Memory B cell (primary cell): ENCODE measurements at regions not wholly inside any gene's neighbourhood (a gene's known extent, or its start where the extent isn't known, plus 50 kb on each side); places are given as distances from the start of the nearest gene placed in this dataset.
A peak's percentile ranks its signal among the peaks of the same experiment; 100 is the strongest.

Experiments
- ATAC-seq: fragments of 150-1000 bp; cut with Tn5 transposase; 2 replicates; pipeline ENCODE4 v1.10.0; 2021; ENCODE audit warnings: low read depth, mild to moderate bottlenecking, moderate library complexity
- DNase-seq, 2 donors: peaks; one replicate each; pipeline ENCODE4 v3.0.0; 2022; ENCODE audit warnings: low spot score in 2 of 2
- H3K27ac Mint-ChIP-seq: one replicate; pipeline ENCODE4 v1.8.0; 2022; ENCODE audit warnings: mild to moderate bottlenecking, moderate library complexity, mixed read lengths
- H3K27me3 Mint-ChIP-seq: one replicate; pipeline ENCODE4 v1.8.0; 2022; ENCODE audit warnings: mixed read lengths
- H3K36me3 Mint-ChIP-seq: one replicate; pipeline ENCODE4 v1.8.0; 2022; ENCODE audit warnings: mild to moderate bottlenecking, mixed read lengths
- H3K4me1 Mint-ChIP-seq: one replicate; pipeline ENCODE4 v1.8.0; 2022; ENCODE audit warnings: mixed read lengths
- H3K4me3 Mint-ChIP-seq: one replicate; pipeline ENCODE4 v1.8.0; 2022; ENCODE audit warnings: mild to moderate bottlenecking, moderate library complexity, mixed read lengths
- H3K9me3 Mint-ChIP-seq: one replicate; pipeline ENCODE4 v1.8.0; 2022; ENCODE audit warnings: mixed read lengths

DNA sequence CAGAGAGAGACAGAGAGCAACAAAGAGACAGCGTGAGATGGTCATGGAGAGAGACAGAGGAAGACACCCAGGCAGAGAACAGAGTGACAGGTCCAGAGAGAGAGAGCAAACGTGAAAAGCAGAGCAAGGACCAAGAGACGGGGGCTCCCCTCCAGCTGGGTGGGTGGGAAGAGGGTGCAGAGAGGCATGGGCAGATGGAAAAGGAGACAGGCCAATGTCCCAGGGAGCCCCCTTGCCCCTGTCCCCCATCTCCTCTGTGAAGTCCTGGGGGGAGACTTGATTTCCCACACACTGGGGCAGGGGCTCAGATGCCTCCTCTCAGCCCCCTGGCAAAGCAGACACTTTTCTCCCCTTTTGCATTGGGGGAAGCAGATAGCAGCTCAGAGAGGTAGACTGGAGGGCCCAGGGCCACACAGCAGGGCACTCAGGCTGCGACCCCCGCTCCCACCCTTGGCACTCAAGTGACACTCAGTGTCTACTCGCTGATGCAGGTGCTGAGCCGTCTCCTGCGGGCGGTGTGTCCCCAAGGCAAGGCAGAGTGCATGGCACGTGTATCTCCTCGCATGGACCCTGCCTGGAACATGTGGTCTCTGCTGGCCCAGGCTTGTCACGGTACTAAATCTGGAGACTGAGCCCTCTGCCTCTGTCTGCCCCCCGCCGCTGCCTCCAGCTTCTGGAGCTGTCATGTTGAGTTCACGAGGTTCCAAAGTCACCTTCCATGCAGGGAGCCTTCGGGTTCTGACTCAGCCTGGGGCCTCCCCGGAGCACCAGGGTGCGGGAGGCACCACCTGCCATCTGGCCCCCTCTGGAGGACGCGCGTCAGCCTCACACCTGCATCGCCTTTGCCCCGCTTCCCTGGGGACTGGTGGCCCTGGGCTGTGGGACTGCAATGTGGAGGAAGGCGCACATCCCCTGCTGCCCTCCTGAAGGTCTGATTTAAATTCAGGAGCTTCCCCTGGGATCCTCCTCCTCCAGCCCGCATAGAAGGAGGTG is 215.9 kb upstream of the GSE1 start:
- Mint-ChIP-seq H3K27me3 (peaks cover 11% of the 10 kb centered on the region), H3K9me3 (no peaks in the 10 kb centered on the region), H3K27ac (no peak overlapping the region), H3K4me1 (peaks cover 2% of the 10 kb centered on the region), H3K4me3 (no peak overlapping the region), H3K36me3 (no peaks in the 10 kb centered on the region)
- DNase-seq = no peak
- ATAC-seq = peak; percentile 30

- Mint-ChIP-seq H3K4me1 (peaks cover 2% of the 10 kb centered on the region), H3K9me3 (no peaks in the 10 kb centered on the region), H3K27ac (no peak overlapping the region), H3K27me3 (peaks cover 11% of the 10 kb centered on the region), H3K4me3 (no peak overlapping the region), H3K36me3 (no peaks in the 10 kb centered on the region)
- ATAC-seq (no peak), DNase-seq (no peak)
These were observed 215.1 kb upstream of the GSE1 start for GRCh38 chr16:85398050-85398451.

DNA sequence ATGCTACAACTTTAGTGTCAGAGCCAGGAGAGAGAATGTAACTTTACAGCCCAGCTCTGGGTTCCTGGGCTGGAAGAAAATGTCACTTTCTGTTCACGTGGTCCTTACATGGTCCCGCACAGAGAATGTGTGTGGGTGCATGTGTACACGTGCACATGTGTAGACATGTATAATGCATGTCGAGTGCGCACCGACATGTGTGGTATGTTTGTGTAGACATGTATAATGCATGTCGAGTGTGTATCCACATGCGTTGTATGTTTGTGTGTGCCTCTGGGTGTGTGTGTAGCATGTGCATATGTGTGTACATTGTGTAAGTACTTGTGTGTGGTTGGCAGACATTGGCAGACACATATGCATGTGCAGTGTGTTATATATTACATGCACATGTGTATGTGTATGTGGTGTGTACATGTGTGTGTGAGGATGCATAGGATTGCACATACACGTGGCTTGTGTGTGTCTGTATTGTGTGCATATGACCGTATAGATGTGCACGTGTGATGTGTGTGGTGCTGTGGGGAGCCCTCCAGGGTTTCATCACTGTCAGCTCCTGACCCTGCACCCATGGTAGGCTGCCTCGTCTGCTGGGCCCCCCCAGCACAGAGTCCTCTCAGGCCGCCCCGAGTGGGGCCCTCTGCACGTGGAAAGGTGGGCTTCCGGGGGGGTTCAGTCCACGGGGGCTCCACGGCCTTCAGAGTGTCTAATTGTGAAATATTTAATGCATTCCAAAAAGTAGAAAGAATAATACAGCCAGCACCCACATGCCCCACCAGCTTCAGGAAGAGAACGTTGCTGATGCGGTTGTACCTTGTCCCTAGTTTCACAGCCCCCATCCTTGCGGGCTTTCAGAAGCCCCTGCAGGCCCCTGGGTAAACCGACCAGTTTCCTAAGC is 214.2 kb upstream of the GSE1 start:
- ATAC-seq (no peak), DNase-seq (no peak)
- Mint-ChIP-seq H3K27me3 (peaks cover 11% of the 10 kb centered on the region), H3K36me3 (no peaks in the 10 kb centered on the region), H3K4me3 (no peak overlapping the region), H3K27ac (no peak overlapping the region), H3K9me3 (no peaks in the 10 kb centered on the region), H3K4me1 (peaks cover 2% of the 10 kb centered on the region)

DNA sequence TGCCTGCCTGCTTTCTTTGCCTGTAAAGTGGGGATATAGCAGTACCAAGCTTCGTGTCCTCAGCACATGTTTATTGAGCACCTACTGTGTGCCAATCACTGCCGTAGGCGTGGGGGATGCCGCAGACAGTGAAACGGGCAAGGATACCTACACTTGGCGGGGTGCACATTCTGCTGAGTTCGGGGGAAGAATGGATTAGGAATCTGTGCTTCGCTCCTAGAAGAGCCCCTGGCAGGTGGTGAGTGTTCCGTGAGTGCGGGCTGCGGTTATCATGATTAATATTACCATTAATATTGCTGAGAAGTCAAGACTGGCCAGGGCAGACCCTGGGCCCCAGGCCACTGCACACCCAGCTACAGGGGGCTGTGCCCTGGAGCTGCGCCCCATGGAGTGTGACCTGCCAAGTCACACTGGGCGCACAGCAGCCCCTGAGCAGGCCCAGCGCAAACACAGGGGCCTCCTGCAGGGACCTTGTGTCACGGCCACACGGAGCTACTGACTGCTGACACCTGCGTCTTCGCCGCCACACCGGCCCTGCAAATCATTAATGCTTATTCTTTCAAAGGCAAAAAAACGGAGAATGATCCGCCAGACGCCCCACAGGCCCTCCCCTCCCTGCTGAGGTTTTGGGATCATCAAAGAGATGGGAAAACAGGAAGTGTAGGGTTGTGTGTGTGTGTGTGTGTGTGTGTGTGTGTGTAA is 213.4 kb upstream of the GSE1 start:
- Mint-ChIP-seq H3K27ac (no peak overlapping the region), H3K27me3 (peaks cover 9% of the 10 kb centered on the region), H3K4me3 (no peak overlapping the region), H3K9me3 (no peaks in the 10 kb centered on the region), H3K4me1 (peaks cover 2% of the 10 kb centered on the region), H3K36me3 (no peaks in the 10 kb centered on the region)
- no peak for ATAC-seq
- DNase-seq = no peak

GRCh38 chr16:85400305-85401205 is 212.6 kb upstream of the GSE1 start:
- Mint-ChIP-seq H3K4me3 (no peak overlapping the region), H3K36me3 (no peaks in the 10 kb centered on the region)

DNA sequence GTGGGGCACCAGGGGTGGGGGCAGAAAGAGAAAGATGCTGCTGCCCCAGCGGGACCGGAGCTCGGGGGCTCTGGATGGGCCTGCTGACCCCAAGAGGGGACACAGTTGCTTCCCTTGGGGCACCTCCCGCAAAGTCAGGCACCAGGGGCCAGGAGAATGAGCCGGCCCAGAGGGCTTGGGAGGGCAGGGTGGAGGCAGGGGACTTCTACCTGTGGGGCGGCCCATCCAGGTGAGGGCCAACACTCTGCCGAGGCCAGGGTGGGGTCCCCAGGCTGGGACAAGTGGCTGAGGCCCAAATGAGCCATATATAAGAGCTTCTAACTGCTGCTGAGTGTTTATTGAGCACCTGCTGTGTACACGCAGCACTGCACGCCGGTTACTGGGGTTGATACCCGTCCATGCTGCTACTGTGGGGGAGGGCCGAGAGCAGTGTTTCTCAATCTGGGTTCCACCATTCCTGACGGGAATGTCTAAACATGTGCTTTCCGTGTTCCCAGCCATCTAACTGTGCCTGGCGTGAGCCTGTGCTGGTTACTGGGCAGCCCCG is 211.7 kb upstream of the GSE1 start:
- ATAC-seq = no peak
- Mint-ChIP-seq H3K36me3 (no peaks in the 10 kb centered on the region), H3K4me1 (peaks cover 2% of the 10 kb centered on the region), H3K4me3 (no peak overlapping the region), H3K9me3 (no peaks in the 10 kb centered on the region), H3K27ac (no peak overlapping the region), H3K27me3 (peaks cover 8% of the 10 kb centered on the region)
- DNase-seq = peak in 1 of 2 donors; percentile 10

More at GRCh38 chr16:85400305-85401205, 212.6 kb upstream of the GSE1 start:
- DNase-seq (no peak), ATAC-seq (no peak)
- Mint-ChIP-seq H3K27me3 (peaks cover 8% of the 10 kb centered on the region), H3K9me3 (no peaks in the 10 kb centered on the region), H3K4me1 (peaks cover 2% of the 10 kb centered on the region), H3K27ac (no peak overlapping the region)

GRCh38 chr16:85401917-85402766 is 211.0 kb upstream of the GSE1 start:
- DNase-seq = peak in 1 of 2 donors; percentile 9
- H3K4me3 Mint-ChIP-seq = no peak overlapping the region
- H3K36me3 Mint-ChIP-seq = no peaks in the 10 kb centered on the region
- peaks cover 5% of the 10 kb centered on the region for H3K27me3 Mint-ChIP-seq
- H3K4me1 Mint-ChIP-seq = peaks cover 2% of the 10 kb centered on the region
- no peak for ATAC-seq
- no peak overlapping the region for H3K27ac Mint-ChIP-seq
- H3K9me3 Mint-ChIP-seq = no peaks in the 10 kb centered on the region

DNA sequence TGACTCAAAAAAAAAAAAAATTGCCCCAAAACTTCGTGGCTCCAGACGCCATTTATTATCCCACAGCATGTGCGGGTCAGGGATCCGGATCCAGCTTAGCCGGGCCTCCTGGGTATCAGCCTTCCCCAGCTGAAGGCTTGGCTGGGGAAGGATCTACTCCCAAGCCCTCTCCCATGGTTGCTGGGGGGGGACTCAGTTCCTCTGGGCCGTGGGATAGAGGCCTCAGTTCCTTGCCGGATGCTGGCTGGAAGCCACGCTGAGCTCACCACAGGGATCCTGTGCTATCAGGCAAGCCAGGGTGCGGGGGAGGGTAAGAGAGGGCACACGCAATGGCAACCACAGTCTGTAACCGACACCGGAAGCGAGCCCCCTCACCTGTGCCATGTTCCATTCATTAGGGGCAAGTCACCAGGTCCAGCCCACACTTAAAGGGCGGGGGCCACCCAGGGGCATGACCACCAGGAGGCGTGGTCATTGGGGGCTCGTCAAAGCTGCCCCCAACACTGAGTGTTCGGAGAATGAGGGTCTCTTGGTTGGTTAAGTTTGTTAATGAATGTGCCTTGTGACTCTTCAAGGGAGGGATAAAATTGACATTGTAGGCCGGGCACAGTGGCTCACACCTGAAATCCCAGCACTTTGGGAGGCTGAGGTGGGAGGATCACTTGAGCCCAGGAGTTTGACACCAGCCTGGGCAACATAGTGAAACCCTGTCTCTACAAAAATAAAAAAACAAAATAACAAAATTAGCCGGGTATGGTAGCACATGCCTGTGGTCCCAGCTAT is 210.0 kb upstream of the GSE1 start:
- ATAC-seq = no peak
- H3K36me3 Mint-ChIP-seq = no peaks in the 10 kb centered on the region
- peak in 1 of 2 donors; percentile 7 for DNase-seq
- H3K4me3 Mint-ChIP-seq = no peak overlapping the region
- H3K27me3 Mint-ChIP-seq = peaks cover 3% of the 10 kb centered on the region
- no peak overlapping the region for H3K27ac Mint-ChIP-seq
- no peaks in the 10 kb centered on the region for H3K9me3 Mint-ChIP-seq
- no peaks in the 10 kb centered on the region for H3K4me1 Mint-ChIP-seq

GRCh38 chr16:85403693-85404092 is 209.4 kb upstream of the GSE1 start:
- DNase-seq (peak in 1 of 2 donors; percentile 6), ATAC-seq (no peak)
- Mint-ChIP-seq H3K4me1 (no peaks in the 10 kb centered on the region), H3K9me3 (no peaks in the 10 kb centered on the region), H3K36me3 (no peaks in the 10 kb centered on the region), H3K27me3 (peaks cover 2% of the 10 kb centered on the region), H3K4me3 (no peak overlapping the region), H3K27ac (no peak overlapping the region)

DNA sequence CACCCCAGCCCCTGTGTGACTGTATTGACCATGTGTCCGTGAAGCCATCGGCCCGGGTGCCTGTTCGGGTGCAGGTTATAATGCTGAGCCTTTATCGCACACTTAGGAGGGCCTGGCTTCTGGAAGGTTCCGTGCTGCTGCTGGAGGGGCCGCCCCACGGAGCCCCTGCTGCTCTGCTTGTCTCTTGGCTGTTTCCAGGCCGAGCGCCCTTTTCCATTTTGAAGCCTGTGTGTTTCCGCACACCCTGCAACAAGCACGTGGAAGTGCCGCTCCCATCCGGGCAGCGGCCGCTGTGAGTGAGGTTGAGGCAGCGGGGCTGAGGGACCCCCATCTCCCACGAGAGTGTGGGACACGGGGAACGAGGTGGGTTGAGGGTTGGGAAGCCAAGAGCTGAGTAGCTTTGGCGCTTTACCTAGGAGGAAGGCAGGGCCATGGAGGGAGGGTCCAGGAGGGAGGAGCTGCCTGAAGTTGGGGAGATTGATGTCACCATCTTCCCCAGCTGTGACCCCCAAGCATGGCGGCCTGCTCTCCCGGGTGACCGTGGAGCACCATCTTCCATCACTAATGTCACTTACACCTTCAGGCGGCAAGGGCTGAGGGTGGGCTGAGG is 200.1 kb upstream of the GSE1 start:
- Mint-ChIP-seq H3K4me1 (no peaks in the 10 kb centered on the region), H3K27me3 (no peaks in the 10 kb centered on the region), H3K36me3 (no peaks in the 10 kb centered on the region), H3K4me3 (no peak overlapping the region), H3K9me3 (no peaks in the 10 kb centered on the region), H3K27ac (no peak overlapping the region)
- no peak for DNase-seq
- ATAC-seq = no peak
